Endothelial cell of umbilical vein (primary cell): ENCODE measurements at regions not wholly inside any gene's neighbourhood (a gene's known extent, or its start where the extent isn't known, plus 50 kb on each side); places are given as distances from the start of the nearest gene placed in this dataset.
"Not testable (repeated sequence)": the region's sequence is repeated elsewhere in the genome, so short reads cannot be mapped to it uniquely, and the experiment has no call there.

Experiments used
- BruUV-seq: library from RNA; stranded (reverse); fragments of 400-500 nt; replicated peaks from 2 replicates; lab custom pipeline; 2021; lab: Mats Ljungman, UMichigan
- CTCF ChIA-PET: fragments of 300-600, 350-600 bp; sonication (Branson Sonifier 250); formaldehyde crosslinking; loops from one replicate; lab custom pipeline; 2021; ENCODE audit warnings: antibody characterized with exemption, inconsistent platforms; lab: Charles Lee
- POLR2A ChIA-PET: fragments of 300-600, 350-600 bp; sonication (Branson Sonifier 250); formaldehyde crosslinking; loops from one replicate; lab custom pipeline; 2021; ENCODE audit warnings: antibody characterized with exemption, inconsistent platforms; lab: Charles Lee
- DNase-seq: peaks from one replicate; pipeline ENCODE4 v3.0.0-alpha.2; 2011; ENCODE audit warnings: low read depth, low spot score
- FAIRE-seq: peaks from 2 replicates; lab custom pipeline; 2011; peaks lifted over from hg19 to GRCh38; lab: Jason Lieb, UNC
- H2AFZ ChIP-seq: 2 replicates; pipeline ENCODE4 v1.6.0; 2012; ENCODE audit warnings: low read depth, low read length, control low read depth, inconsistent platforms
- H3K27ac ChIP-seq: 2 replicates; pipeline ENCODE4 v1.5.1; 2011; ENCODE audit warnings: low read depth, mild to moderate bottlenecking, control low read depth, low read length, moderate library complexity; ENCODE audit not compliant: insufficient read depth
- H3K27me3 ChIP-seq, 2 experiments: 2 replicates each; pipeline versions ENCODE4 v1.6.0 to v1.6.1; 2011; ENCODE audit warnings: low read length in 2 of 2, mixed read lengths in 1 of 2; ENCODE audit not compliant: control insufficient read depth in 2 of 2, insufficient read depth in 2 of 2
- H3K36me3 ChIP-seq, 2 experiments: 2 replicates in 1 of 2; 3 replicates in 1 of 2; pipeline ENCODE4 v1.5.1; 2011; ENCODE audit warnings: low read length in 2 of 2, mild to moderate bottlenecking in 1 of 2, moderate library complexity in 1 of 2; ENCODE audit not compliant: control insufficient read depth in 2 of 2, insufficient read depth in 2 of 2; ENCODE audit errors: extremely low read depth in 1 of 2
- H3K4me1 ChIP-seq: 3 replicates; pipeline ENCODE4 v1.5.1; 2011; ENCODE audit warnings: mild to moderate bottlenecking, low read length; ENCODE audit not compliant: control insufficient read depth, insufficient read depth; ENCODE audit errors: extremely low read depth
- H3K4me2 ChIP-seq: 2 replicates; pipeline ENCODE4 v1.6.1; 2011; ENCODE audit warnings: low read length, control low read depth, mixed read lengths; ENCODE audit not compliant: insufficient read depth
- H3K4me3 ChIP-seq, 3 experiments: fragments of 200-600 bp in 1 of 3; sonication (generic), shearing (Covaris generic) in 1 of 3; replicated peaks in 1 of 3; 2 replicates each; pipeline ENCODE4 v1.5.1; 2011 to 2016; ENCODE audit warnings: control low read depth in 3 of 3, low read length in 3 of 3, mild to moderate bottlenecking in 2 of 3, inconsistent platforms in 1 of 3, low read depth in 1 of 3, moderate library complexity in 1 of 3; ENCODE audit not compliant: insufficient read depth in 1 of 3
- H3K79me2 ChIP-seq: 2 replicates; pipeline ENCODE4 v1.6.0; 2012; ENCODE audit warnings: low read length, inconsistent platforms; ENCODE audit not compliant: control insufficient read depth, insufficient read depth
- H3K9ac ChIP-seq: replicated peaks from 2 replicates; pipeline ENCODE3; 2011; ENCODE audit warnings: low read length, control low read depth; ENCODE audit not compliant: insufficient read depth; ENCODE audit errors: extremely low read depth
- H3K9me1 ChIP-seq: replicated peaks from 3 replicates; pipeline ENCODE4 v1.6.0; 2011; ENCODE audit warnings: mild to moderate bottlenecking, low read length; ENCODE audit not compliant: control insufficient read depth, insufficient read depth; ENCODE audit errors: extremely low read depth
- H3K9me3 ChIP-seq: replicated peaks from 2 replicates; pipeline ENCODE4 v1.5.1; 2012; ENCODE audit warnings: low read length, inconsistent platforms; ENCODE audit not compliant: control insufficient read depth, insufficient read depth
- H4K20me1 ChIP-seq: replicated peaks from 2 replicates; pipeline ENCODE3; 2011; ENCODE audit warnings: mild to moderate bottlenecking, low read length; ENCODE audit not compliant: control insufficient read depth, insufficient read depth; ENCODE audit errors: extremely low read depth
- CTCF ChIP-seq, 2 donors: IDR thresholded peaks; 1 replicate in 1 of 2; 2 replicates in 1 of 2; pipeline ENCODE4 v1.5.1; 2011; ENCODE audit warnings: low read length in 2 of 2, mild to moderate bottlenecking in 2 of 2, moderate library complexity in 2 of 2, control low read depth in 1 of 2, inconsistent platforms in 1 of 2, low read depth in 1 of 2; ENCODE audit not compliant: insufficient read depth in 1 of 2; ENCODE audit errors: extremely low read depth in 1 of 2
- EZH2 ChIP-seq: IDR thresholded peaks from 2 replicates; pipeline ENCODE4 v1.6.1; 2012; ENCODE audit warnings: borderline replicate concordance, low read depth, mild to moderate bottlenecking, moderate library complexity, low read length, inconsistent platforms; ENCODE audit not compliant: severe bottlenecking
- FOS ChIP-seq: IDR thresholded peaks from 2 replicates; pipeline ENCODE4 v1.6.1; 2011; ENCODE audit warnings: mild to moderate bottlenecking, low read length, moderate library complexity, borderline replicate concordance; ENCODE audit not compliant: insufficient read depth
- GATA2 ChIP-seq: IDR thresholded peaks from 2 replicates; pipeline ENCODE4 v1.7.0; 2011; ENCODE audit warnings: low read depth, mild to moderate bottlenecking, moderate library complexity, mixed read lengths, low read length; ENCODE audit not compliant: insufficient read length, insufficient read depth
- JUN ChIP-seq: IDR thresholded peaks from 2 replicates; pipeline ENCODE4 v1.6.1; 2011; ENCODE audit warnings: borderline replicate concordance, low read depth; ENCODE audit not compliant: insufficient read length, insufficient read depth
- MAX ChIP-seq: IDR thresholded peaks from 2 replicates; pipeline ENCODE4 v1.6.1; 2011; ENCODE audit not compliant: insufficient read depth, insufficient read length
- MYC ChIP-seq: IDR thresholded peaks from one replicate; pipeline ENCODE4 v1.6.1; 2011; ENCODE audit warnings: mild to moderate bottlenecking, low read depth, low read length
- POLR2A ChIP-seq: IDR thresholded peaks from 2 replicates; pipeline ENCODE4 v1.6.1; 2012; ENCODE audit warnings: low read depth, mild to moderate bottlenecking, control low read depth, low read length
- POLR2AphosphoS5 ChIP-seq: IDR thresholded peaks from 2 replicates; pipeline ENCODE4 v1.6.1; 2012; ENCODE audit warnings: low read depth, mild to moderate bottlenecking, control low read depth, low read length, moderate library complexity; ENCODE audit not compliant: insufficient read depth
- dilution Hi-C: fragments of 300-500 bp; cut with MboI; formaldehyde crosslinking; loops from one replicate; pipeline ENCODE4 v1.15.0; 2019; ENCODE audit warnings: low sequenced_read_pairs; ENCODE audit not compliant: extremely low pct_ligation_motif_present
- intact Hi-C: fragments of 100-400 bp; cut with micrococcal nuclease; formaldehyde crosslinking; loops from one replicate; pipeline ENCODE4 v1.10.0; 2022

- DNase-seq (no peak), FAIRE-seq (no peak)
- no peak overlapping the region for H3K4me2 ChIP-seq
- no peaks in the 10 kb centered on the region for H3K36me3 ChIP-seq
- no TSS peak for BruUV-seq
- no peaks in the 10 kb centered on the region for H3K79me2 ChIP-seq
- H2AFZ ChIP-seq, result no peak overlapping the region
- no peaks in the 10 kb centered on the region for H3K9me1 ChIP-seq
- H3K27me3 ChIP-seq, result no peaks in the 10 kb centered on the region
- intact Hi-C loops (no loop called here), dilution Hi-C loops (no loop called here)
- TF ChIP-seq MYC (no peak), JUN (no peak), POLR2A (no peak), CTCF (IDR thresholded peaks at IDR 0.05; ENCODE audit: extremely low read depth in 1 of 2, insufficient read depth in 1 of 2, low read depth in 1 of 2, low read length in 2 of 2) (no peak), MAX (no peak), POLR2AphosphoS5 (no peak), GATA2 (no peak), EZH2 (no peak), FOS (no peak)
- H3K27ac ChIP-seq, result no peak overlapping the region
- no peak overlapping the region for H3K9ac ChIP-seq
- no peaks in the 10 kb centered on the region for H4K20me1 ChIP-seq
- ChIA-PET POLR2A (no interaction called here), CTCF (no interaction called here)
- H3K4me3 ChIP-seq, result no peak overlapping the region
- no peaks in the 10 kb centered on the region for H3K4me1 ChIP-seq
- H3K9me3 ChIP-seq, result no peaks in the 10 kb centered on the region
Measured at GRCh38 chr4:87916626-87917025, 58.9 kb upstream of the SPP1 start.

GRCh38 chr4:87917911-87918310, 57.6 kb upstream of the SPP1 start:
- FAIRE-seq, POLR2A ChIA-PET, H3K4me2 ChIP-seq, DNase-seq, H3K36me3 ChIP-seq, intact Hi-C loops, dilution Hi-C loops, H3K9me3 ChIP-seq, H2AFZ ChIP-seq, H4K20me1 ChIP-seq, H3K27ac ChIP-seq, H3K4me1 ChIP-seq, H3K9ac ChIP-seq, BruUV-seq, H3K27me3 ChIP-seq, H3K9me1 ChIP-seq, H3K79me2 ChIP-seq, H3K4me3 ChIP-seq: not testable (repeated sequence)
- CTCF ChIA-PET, result interaction anchor here (1.0 kb wide), 1 partner anchor 50 kb away, joined by 4 read pairs; no protein-coding TSS in a partner anchor
